ENCODE measurements at regions not wholly inside any gene's neighbourhood (a gene's known extent, or its start where the extent isn't known, plus 50 kb on each side); places are given as distances from the start of the nearest gene placed in this dataset.
A peak's percentile ranks its signal among the peaks of the same experiment; 100 is the strongest.

DNA sequence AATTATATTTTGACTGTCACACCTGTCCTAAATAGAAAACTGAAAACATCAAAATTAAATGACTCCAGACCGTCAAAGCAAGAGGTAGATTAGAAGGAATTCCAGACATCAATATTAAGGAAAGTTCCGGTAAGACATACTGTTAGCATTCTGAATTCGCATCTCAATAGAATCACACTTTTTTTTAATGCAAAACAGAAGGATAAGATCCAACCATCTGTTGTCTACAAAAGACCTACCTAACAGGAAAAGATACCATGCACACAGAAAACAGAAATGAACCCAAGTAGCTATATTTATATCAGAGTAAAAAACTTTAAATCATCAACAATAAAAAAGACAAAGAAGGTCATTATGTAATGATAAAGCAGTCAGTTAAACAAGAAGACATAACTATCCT, 145.0 kb downstream of the TMX3 start:
- H3K9ac ChIP-seq (ENCODE audit: insufficient read depth, low read length): no peak overlapping the region
- H3K4me3 ChIP-seq (replicated peaks in 1 of 4; ENCODE audit: control extremely low read depth in 1 of 4, insufficient read depth in 1 of 4, low read depth in 3 of 4, low read length in 4 of 4): no peak overlapping the region
- H3K27ac ChIP-seq (ENCODE audit: insufficient read depth, low read length): no peak overlapping the region
- no peaks in the 10 kb centered on the region for H3K79me2 ChIP-seq (ENCODE audit: control insufficient read depth, insufficient read depth, low read length)
- no peak for DNase-seq (ENCODE audit: low read depth in 2 of 2)
- TF ChIP-seq, protein P1, sequence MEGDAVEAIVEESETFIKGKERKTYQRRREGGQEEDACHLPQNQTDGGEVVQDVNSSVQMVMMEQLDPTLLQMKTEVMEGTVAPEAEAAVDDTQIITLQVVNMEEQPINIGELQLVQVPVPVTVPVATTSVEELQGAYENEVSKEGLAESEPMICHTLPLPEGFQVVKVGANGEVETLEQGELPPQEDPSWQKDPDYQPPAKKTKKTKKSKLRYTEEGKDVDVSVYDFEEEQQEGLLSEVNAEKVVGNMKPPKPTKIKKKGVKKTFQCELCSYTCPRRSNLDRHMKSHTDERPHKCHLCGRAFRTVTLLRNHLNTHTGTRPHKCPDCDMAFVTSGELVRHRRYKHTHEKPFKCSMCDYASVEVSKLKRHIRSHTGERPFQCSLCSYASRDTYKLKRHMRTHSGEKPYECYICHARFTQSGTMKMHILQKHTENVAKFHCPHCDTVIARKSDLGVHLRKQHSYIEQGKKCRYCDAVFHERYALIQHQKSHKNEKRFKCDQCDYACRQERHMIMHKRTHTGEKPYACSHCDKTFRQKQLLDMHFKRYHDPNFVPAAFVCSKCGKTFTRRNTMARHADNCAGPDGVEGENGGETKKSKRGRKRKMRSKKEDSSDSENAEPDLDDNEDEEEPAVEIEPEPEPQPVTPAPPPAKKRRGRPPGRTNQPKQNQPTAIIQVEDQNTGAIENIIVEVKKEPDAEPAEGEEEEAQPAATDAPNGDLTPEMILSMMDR (conservative IDR thresholded peaks at IDR 0.05 in 1 of 2, IDR thresholded peaks at IDR 0.05 in 1 of 2; ENCODE audit: low read depth in 1 of 2, low read length in 2 of 2): no peak
- no peak for TF ChIP-seq EZH2 (IDR thresholded peaks at IDR 0.05; ENCODE audit: low read length, missing control alignments)
- no peak overlapping the region for H2AFZ ChIP-seq (ENCODE audit: low read length)
- H3K4me1 ChIP-seq (ENCODE audit: control insufficient read depth, extremely low read depth, insufficient read depth, low read length): no peaks in the 10 kb centered on the region
- H4K20me1 ChIP-seq (ENCODE audit: control insufficient read depth, extremely low read depth, insufficient read depth, low read length): no peaks in the 10 kb centered on the region
- H3K36me3 ChIP-seq (ENCODE audit: control insufficient read depth, insufficient read depth, low read length): no peaks in the 10 kb centered on the region
- no peaks in the 10 kb centered on the region for H3K9me3 ChIP-seq (ENCODE audit: control insufficient read depth, insufficient read depth, low read depth, low read length)
- H3K27me3 ChIP-seq (ENCODE audit: control insufficient read depth, insufficient read depth, low read length): no peaks in the 10 kb centered on the region
- H3K4me2 ChIP-seq (ENCODE audit: extremely low read depth, insufficient read depth, low read length): no peak overlapping the region

DNA sequence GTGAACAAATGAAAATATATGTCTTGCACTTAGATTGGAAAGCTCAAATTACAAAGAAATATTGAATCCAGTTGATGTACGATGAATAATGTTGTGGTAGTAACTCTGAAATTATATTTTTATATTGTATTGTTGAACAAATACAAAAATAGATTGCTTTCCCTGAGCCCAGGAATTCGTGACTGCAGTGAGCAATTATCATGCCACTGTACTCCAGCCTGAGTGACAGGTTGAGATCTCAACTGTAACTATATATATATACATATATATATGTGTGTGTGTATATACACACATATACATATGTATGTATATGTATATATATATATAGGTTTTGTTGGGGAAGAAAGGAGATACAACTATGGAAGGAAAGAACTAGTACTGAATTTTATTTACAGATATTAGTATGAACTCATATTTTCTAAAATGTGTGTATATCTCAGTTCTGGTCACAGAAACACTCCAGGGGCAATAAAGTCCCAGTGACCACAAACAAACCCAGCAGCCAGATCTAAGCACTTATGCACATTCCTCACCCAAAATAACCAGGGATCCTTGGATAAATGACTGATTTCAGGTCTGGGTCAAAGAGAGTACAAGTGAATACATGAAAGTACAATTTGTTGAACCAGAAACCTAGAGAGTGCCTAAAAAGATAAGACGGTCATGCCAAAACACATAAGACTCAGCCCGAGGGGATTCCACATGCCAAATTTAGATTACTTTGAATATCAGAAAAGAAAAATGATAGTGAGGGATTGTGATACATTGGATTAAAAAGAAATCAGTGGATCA, 146.3 kb downstream of the TMX3 start:
- H3K79me2 ChIP-seq (ENCODE audit: control insufficient read depth, insufficient read depth, low read length): no peaks in the 10 kb centered on the region
- H3K27ac ChIP-seq (ENCODE audit: insufficient read depth, low read length): no peak overlapping the region
- TF ChIP-seq EZH2 (IDR thresholded peaks at IDR 0.05; ENCODE audit: low read length, missing control alignments): no peak
- TF ChIP-seq, protein P1 (conservative IDR thresholded peaks at IDR 0.05 in 1 of 2, IDR thresholded peaks at IDR 0.05 in 1 of 2; ENCODE audit: low read depth in 1 of 2, low read length in 2 of 2): no peak
- no peaks in the 10 kb centered on the region for H3K4me1 ChIP-seq (ENCODE audit: control insufficient read depth, extremely low read depth, insufficient read depth, low read length)
- peak overlapping the region; percentile 45 for H2AFZ ChIP-seq (ENCODE audit: low read length)
- H3K27me3 ChIP-seq (ENCODE audit: control insufficient read depth, insufficient read depth, low read length): no peaks in the 10 kb centered on the region
- no peak overlapping the region for H3K9ac ChIP-seq (ENCODE audit: insufficient read depth, low read length)
- no peak overlapping the region for H3K4me3 ChIP-seq (replicated peaks in 1 of 4; ENCODE audit: control extremely low read depth in 1 of 4, insufficient read depth in 1 of 4, low read depth in 3 of 4, low read length in 4 of 4)
- no peaks in the 10 kb centered on the region for H3K36me3 ChIP-seq (ENCODE audit: control insufficient read depth, insufficient read depth, low read length)
- H3K9me3 ChIP-seq (ENCODE audit: control insufficient read depth, insufficient read depth, low read depth, low read length): no peaks in the 10 kb centered on the region
- DNase-seq (ENCODE audit: low read depth in 2 of 2): peak in 1 of 2 donors; percentile 23
- no peaks in the 10 kb centered on the region for H4K20me1 ChIP-seq (ENCODE audit: control insufficient read depth, extremely low read depth, insufficient read depth, low read length)
- no peak overlapping the region for H3K4me2 ChIP-seq (ENCODE audit: extremely low read depth, insufficient read depth, low read length)

DNA sequence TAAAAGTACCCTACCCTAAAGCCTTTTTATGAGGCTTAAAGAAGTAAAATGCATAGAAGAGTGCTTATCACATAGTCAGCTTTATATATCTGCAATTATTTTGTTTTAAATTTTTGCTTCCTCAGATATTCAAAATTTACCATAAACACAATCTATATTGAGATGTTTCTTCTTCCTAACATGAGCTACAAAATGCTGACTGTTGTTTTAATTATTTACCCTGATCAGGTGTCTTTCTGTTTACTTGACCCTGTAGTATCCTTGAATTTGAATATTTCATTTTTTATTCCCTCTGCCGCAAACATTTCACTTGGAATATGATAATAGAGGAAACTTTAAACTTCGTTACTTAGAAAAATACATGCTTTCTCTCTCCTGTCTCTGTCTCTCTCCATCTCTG, 147.9 kb downstream of the TMX3 start:
- H3K27ac ChIP-seq (ENCODE audit: insufficient read depth, low read length): no peak overlapping the region
- H3K79me2 ChIP-seq (ENCODE audit: control insufficient read depth, insufficient read depth, low read length): no peaks in the 10 kb centered on the region
- no peaks in the 10 kb centered on the region for H3K4me1 ChIP-seq (ENCODE audit: control insufficient read depth, extremely low read depth, insufficient read depth, low read length)
- H3K9ac ChIP-seq (ENCODE audit: insufficient read depth, low read length): no peak overlapping the region
- no peaks in the 10 kb centered on the region for H3K36me3 ChIP-seq (ENCODE audit: control insufficient read depth, insufficient read depth, low read length)
- H4K20me1 ChIP-seq (ENCODE audit: control insufficient read depth, extremely low read depth, insufficient read depth, low read length): no peaks in the 10 kb centered on the region
- no peak for DNase-seq (ENCODE audit: low read depth in 2 of 2)
- H2AFZ ChIP-seq (ENCODE audit: low read length): no peak overlapping the region
- no peak overlapping the region for H3K4me3 ChIP-seq (replicated peaks in 1 of 4; ENCODE audit: control extremely low read depth in 1 of 4, insufficient read depth in 1 of 4, low read depth in 3 of 4, low read length in 4 of 4)
- no peak overlapping the region for H3K4me2 ChIP-seq (ENCODE audit: extremely low read depth, insufficient read depth, low read length)
- no peaks in the 10 kb centered on the region for H3K27me3 ChIP-seq (ENCODE audit: control insufficient read depth, insufficient read depth, low read length)
- TF ChIP-seq EZH2 (IDR thresholded peaks at IDR 0.05; ENCODE audit: low read length, missing control alignments): no peak
- TF ChIP-seq, protein P1 (conservative IDR thresholded peaks at IDR 0.05 in 1 of 2, IDR thresholded peaks at IDR 0.05 in 1 of 2; ENCODE audit: low read depth in 1 of 2, low read length in 2 of 2): no peak
- H3K9me3 ChIP-seq (ENCODE audit: control insufficient read depth, insufficient read depth, low read depth, low read length): no peaks in the 10 kb centered on the region
